CD14-positive monocyte (primary cell): ENCODE measurements at regions not wholly inside any gene's neighbourhood (a gene's known extent, or its start where the extent isn't known, plus 50 kb on each side); places are given as distances from the start of the nearest gene placed in this dataset.

Experiments
- DNase-seq, 3 donors: peaks; one replicate each; pipeline ENCODE4 v3.0.0-alpha.2; 2011 to 2022
- H2AFZ ChIP-seq: 2 replicates; pipeline ENCODE4 v1.6.0; 2012; ENCODE audit warnings: mild to moderate bottlenecking, low read depth, low read length, inconsistent platforms; ENCODE audit not compliant: insufficient read depth, poor library complexity, severe bottlenecking
- H3K27ac ChIP-seq, 2 donors: 1 replicate in 1 of 2; 2 replicates in 1 of 2; pipeline ENCODE4 v1.5.1; 2012 to 2013; ENCODE audit warnings: low read length in 2 of 2, control low read depth in 1 of 2, inconsistent platforms in 1 of 2, low read depth in 1 of 2, mild to moderate bottlenecking in 1 of 2
- H3K27me3 ChIP-seq, 2 donors: one replicate each; pipeline versions ENCODE4 v1.6.0 to v1.6.1; 2011 to 2013; ENCODE audit warnings: low read length in 2 of 2; ENCODE audit not compliant: control insufficient read depth in 2 of 2, insufficient read depth in 2 of 2
- H3K36me3 ChIP-seq, 2 donors: replicated peaks in 1 of 2; 1 replicate in 1 of 2; 2 replicates in 1 of 2; pipeline versions ENCODE4 v1.5.1 to v1.6.1; 2012 to 2013; ENCODE audit warnings: low read length in 2 of 2, control low read depth in 1 of 2, inconsistent platforms in 1 of 2, mild to moderate bottlenecking in 1 of 2; ENCODE audit not compliant: insufficient read depth in 2 of 2, control insufficient read depth in 1 of 2
- H3K4me1 ChIP-seq, 2 donors: 1 replicate in 1 of 2; 2 replicates in 1 of 2; pipeline versions ENCODE4 v1.5.1 to v1.6.1; 2012 to 2013; ENCODE audit warnings: low read length in 2 of 2, control low read depth in 1 of 2, inconsistent platforms in 1 of 2, mild to moderate bottlenecking in 1 of 2, moderate library complexity in 1 of 2; ENCODE audit not compliant: insufficient read depth in 2 of 2, control insufficient read depth in 1 of 2
- H3K4me2 ChIP-seq: replicated peaks from 2 replicates; pipeline ENCODE3; 2012; ENCODE audit warnings: low read length, moderate library complexity, mild to moderate bottlenecking; ENCODE audit not compliant: poor library complexity, severe bottlenecking; ENCODE audit errors: extremely low read depth
- H3K4me3 ChIP-seq, 3 experiments: fragments of 200-600 bp in 1 of 3; sonication (generic) in 1 of 3; replicated peaks in 1 of 3; 1 replicate in 2 of 3; 2 replicates in 1 of 3; pipeline ENCODE4 v1.5.1; 2011 to 2013; ENCODE audit warnings: low read length in 3 of 3, mild to moderate bottlenecking in 3 of 3, control low read depth in 2 of 3, low read depth in 2 of 3, inconsistent platforms in 1 of 3, moderate library complexity in 1 of 3
- H3K79me2 ChIP-seq: 2 replicates; pipeline ENCODE4 v1.6.0; 2012; ENCODE audit warnings: mild to moderate bottlenecking, control low read depth, inconsistent platforms, low read length, moderate library complexity; ENCODE audit not compliant: insufficient read depth
- H3K9ac ChIP-seq: 2 replicates; pipeline ENCODE4 v1.6.0; 2017; ENCODE audit warnings: low read length, mild to moderate bottlenecking; ENCODE audit not compliant: insufficient read depth, poor library complexity, severe bottlenecking
- H3K9me3 ChIP-seq, 2 donors: replicated peaks in 1 of 2; 1 replicate in 1 of 2; 2 replicates in 1 of 2; pipeline versions ENCODE4 v1.5.1 to v1.6.1; 2012 to 2013; ENCODE audit warnings: low read length in 2 of 2, control low read depth in 1 of 2; ENCODE audit not compliant: control insufficient read depth in 1 of 2, insufficient read depth in 1 of 2
- H4K20me1 ChIP-seq: 2 replicates; pipeline ENCODE4 v1.6.0; 2012; ENCODE audit warnings: mild to moderate bottlenecking, low read length, control low read depth, moderate library complexity; ENCODE audit not compliant: insufficient read depth
- H3K27ac Mint-ChIP-seq, 7 donors: one replicate each; pipeline ENCODE4 v1.8.0; 2020; ENCODE audit warnings: mild to moderate bottlenecking in 7 of 7, mixed read lengths in 7 of 7, moderate library complexity in 6 of 7, inconsistent platforms in 2 of 7
- H3K27me3 Mint-ChIP-seq, 3 donors: one replicate each; pipeline ENCODE4 v1.8.0; 2021 to 2022; ENCODE audit warnings: low read depth in 3 of 3, mild to moderate bottlenecking in 3 of 3, mixed read lengths in 3 of 3, moderate library complexity in 3 of 3, inconsistent platforms in 1 of 3
- H3K36me3 Mint-ChIP-seq, 2 donors: one replicate each; pipeline ENCODE4 v1.8.0; 2020; ENCODE audit warnings: mixed read lengths in 2 of 2, inconsistent platforms in 1 of 2, mild to moderate bottlenecking in 1 of 2
- H3K4me1 Mint-ChIP-seq: one replicate; pipeline ENCODE4 v1.8.0; 2020; ENCODE audit warnings: mild to moderate bottlenecking, mixed read lengths
- H3K4me3 Mint-ChIP-seq, 2 donors: one replicate each; pipeline ENCODE4 v1.8.0; 2020; ENCODE audit warnings: mild to moderate bottlenecking in 2 of 2, mixed read lengths in 2 of 2, moderate library complexity in 1 of 2
- H3K9me3 Mint-ChIP-seq, 7 donors: one replicate each; pipeline ENCODE4 v1.8.0; 2020 to 2022; ENCODE audit warnings: mixed read lengths in 7 of 7, mild to moderate bottlenecking in 6 of 7, moderate library complexity in 6 of 7, inconsistent platforms in 2 of 7
- WGBS: methylation state at CpG from one replicate; pipeline ENCODE4 v1.1.5; 2013; ENCODE audit warnings: missing lambda C conversion rate; ENCODE audit not compliant: insufficient coverage; 5-methylcytosine and 5-hydroxymethylcytosine counted together
- intact Hi-C, 2 donors: fragments of 100-400 bp; cut with micrococcal nuclease; formaldehyde crosslinking; loops; one replicate each; pipeline versions ENCODE4 v1.15.0 to v1.15.1; 2023
- TF ChIP-seq, protein P1 (sequence below): fragments of 200-600 bp; IDR thresholded peaks from one replicate; pipeline ENCODE4 v1.8.0; 2022; ENCODE audit warnings: antibody characterized with exemption, mild to moderate bottlenecking

DNA sequence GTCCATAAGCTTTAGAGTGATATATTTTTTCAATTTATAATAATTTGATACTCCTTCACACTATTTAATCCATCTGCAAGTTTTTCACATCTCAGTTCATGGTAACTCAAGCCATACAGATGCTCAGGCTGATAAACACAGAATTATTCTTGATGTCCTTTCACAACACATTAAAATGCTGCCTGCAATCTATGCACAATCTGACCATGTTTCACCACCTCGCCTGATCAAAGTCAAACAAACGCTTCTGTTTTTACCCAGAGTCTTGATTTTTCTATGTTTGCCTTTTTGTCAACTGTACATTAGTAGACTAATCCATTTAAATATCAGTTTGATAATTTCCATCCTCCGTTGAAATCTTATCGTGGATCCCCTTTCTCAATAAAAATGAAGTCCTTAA lies 833.8 kb upstream of the KCND2 start:
- TF ChIP-seq, protein P1, sequence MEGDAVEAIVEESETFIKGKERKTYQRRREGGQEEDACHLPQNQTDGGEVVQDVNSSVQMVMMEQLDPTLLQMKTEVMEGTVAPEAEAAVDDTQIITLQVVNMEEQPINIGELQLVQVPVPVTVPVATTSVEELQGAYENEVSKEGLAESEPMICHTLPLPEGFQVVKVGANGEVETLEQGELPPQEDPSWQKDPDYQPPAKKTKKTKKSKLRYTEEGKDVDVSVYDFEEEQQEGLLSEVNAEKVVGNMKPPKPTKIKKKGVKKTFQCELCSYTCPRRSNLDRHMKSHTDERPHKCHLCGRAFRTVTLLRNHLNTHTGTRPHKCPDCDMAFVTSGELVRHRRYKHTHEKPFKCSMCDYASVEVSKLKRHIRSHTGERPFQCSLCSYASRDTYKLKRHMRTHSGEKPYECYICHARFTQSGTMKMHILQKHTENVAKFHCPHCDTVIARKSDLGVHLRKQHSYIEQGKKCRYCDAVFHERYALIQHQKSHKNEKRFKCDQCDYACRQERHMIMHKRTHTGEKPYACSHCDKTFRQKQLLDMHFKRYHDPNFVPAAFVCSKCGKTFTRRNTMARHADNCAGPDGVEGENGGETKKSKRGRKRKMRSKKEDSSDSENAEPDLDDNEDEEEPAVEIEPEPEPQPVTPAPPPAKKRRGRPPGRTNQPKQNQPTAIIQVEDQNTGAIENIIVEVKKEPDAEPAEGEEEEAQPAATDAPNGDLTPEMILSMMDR, result no peak
- H3K27me3 Mint-ChIP-seq, result no peaks in the 10 kb centered on the region
- DNase-seq, result no peak
- H3K9me3 Mint-ChIP-seq, result peaks cover 0 to 11% (median 5%) of the 10 kb centered on the region in 7 donors
- Histone ChIP-seq H4K20me1 (no peaks in the 10 kb centered on the region), H3K9ac (no peak overlapping the region), H3K79me2 (no peaks in the 10 kb centered on the region), H3K27me3 (no peaks in the 10 kb centered on the region), H3K36me3 (no peaks in the 10 kb centered on the region), H3K4me3 (no peak overlapping the region), H3K4me2 (no peak overlapping the region), H2AFZ (no peak overlapping the region), H3K4me1 (no peaks in the 10 kb centered on the region), H3K9me3 (peaks cover 0 to 3% of the 10 kb centered on the region in 2 donors), H3K27ac (no peak overlapping the region)
- no peak overlapping the region for H3K27ac Mint-ChIP-seq
- no peaks in the 10 kb centered on the region for H3K4me1 Mint-ChIP-seq
- no peak overlapping the region for H3K4me3 Mint-ChIP-seq
- WGBS, result 96% methylated on average over 3 of the region's 4 CpGs
- H3K36me3 Mint-ChIP-seq, result no peaks in the 10 kb centered on the region
- intact Hi-C loops, result no loop called here

DNA sequence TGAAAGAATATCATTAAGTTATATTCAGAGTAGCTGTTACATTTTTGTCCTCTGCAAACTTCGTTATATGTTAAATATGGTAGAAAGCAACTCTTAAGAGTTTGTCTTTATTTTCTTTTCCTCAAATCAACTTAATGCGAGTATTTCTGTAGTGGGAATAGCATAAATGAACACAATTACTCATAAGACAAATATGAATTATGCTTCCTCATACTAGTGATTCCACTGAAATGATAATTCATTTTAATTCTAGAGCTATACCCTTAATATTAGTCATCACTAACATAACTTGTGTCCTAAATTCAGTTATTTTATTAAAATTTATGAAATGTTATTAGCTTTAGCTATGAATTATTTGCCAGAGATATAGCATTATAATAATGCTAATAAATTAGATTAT lies 820.6 kb upstream of the KCND2 start:
- no peaks in the 10 kb centered on the region for H3K36me3 ChIP-seq
- no peak overlapping the region for H3K27ac Mint-ChIP-seq
- no peak for DNase-seq
- H3K79me2 ChIP-seq, result no peaks in the 10 kb centered on the region
- no peaks in the 10 kb centered on the region for H3K27me3 ChIP-seq
- H3K4me1 Mint-ChIP-seq, result no peaks in the 10 kb centered on the region
- H3K4me1 ChIP-seq, result no peaks in the 10 kb centered on the region
- no peaks in the 10 kb centered on the region for H3K36me3 Mint-ChIP-seq
- no peak overlapping the region for H3K4me3 ChIP-seq
- no peak overlapping the region for H3K4me3 Mint-ChIP-seq
- TF ChIP-seq, protein P1, result no peak
- H3K9me3 ChIP-seq, result peaks cover 7 to 9% of the 10 kb centered on the region in 2 donors
- intact Hi-C loops, result no loop called here
- H3K9ac ChIP-seq, result no peak overlapping the region
- no CpG with 5 or more reads among the region's 2 CpGs for WGBS
- peaks cover 0 to 2% (median 2%) of the 10 kb centered on the region in 3 donors for H3K27me3 Mint-ChIP-seq
- no peaks in the 10 kb centered on the region for H4K20me1 ChIP-seq
- H3K9me3 Mint-ChIP-seq, result peaks cover 0 to 6% (median 2%) of the 10 kb centered on the region in 7 donors
- H2AFZ ChIP-seq, result no peak overlapping the region
- H3K27ac ChIP-seq, result no peak overlapping the region
- no peak overlapping the region for H3K4me2 ChIP-seq
